ENCODE measurements at regions not wholly inside any gene's neighbourhood (a gene's known extent, or its start where the extent isn't known, plus 50 kb on each side); places are given as distances from the start of the nearest gene placed in this dataset.
"Not testable (repeated sequence)": the region's sequence is repeated elsewhere in the genome, so short reads cannot be mapped to it uniquely, and the experiment has no call there.

DNA sequence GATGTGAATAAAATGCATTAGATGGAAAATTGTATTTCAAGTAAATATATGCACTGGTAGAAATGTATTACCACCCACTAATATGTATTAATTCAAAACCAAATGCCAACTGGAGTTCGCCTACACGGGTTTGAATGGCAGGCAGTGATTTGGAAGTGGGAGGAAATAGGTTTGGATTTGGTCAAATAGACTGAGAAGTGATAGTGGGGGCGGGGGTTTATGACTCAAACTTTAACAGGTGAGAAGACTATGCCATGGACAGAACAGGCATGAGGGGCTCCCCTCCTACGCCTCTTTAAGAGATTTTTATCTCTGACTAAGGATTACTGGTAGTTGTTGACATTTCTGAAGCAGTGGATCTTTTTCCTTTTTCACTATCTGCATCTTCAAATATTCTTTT, 677.8 kb downstream of the NTRK3 start:
- no peak for DNase-seq (ENCODE audit: low spot score)

DNA sequence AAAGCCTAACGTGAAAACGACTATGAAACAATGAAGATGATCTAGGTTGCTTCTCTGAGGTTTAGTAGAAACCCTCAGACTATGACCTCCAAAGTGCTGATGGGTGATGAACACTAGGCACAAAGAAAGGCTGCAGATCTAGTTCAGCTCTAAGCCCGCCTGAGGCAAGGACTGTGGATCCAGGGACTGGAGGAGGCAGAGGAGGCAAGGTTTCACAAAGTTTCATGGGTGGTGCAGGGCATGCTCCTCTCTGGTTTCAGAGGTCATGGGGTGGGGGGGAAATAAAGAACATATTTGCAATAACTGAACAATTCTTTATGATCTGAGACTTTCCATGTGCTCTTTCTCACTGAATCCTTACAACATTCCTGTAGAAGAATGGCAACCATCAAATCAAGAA, 679.2 kb downstream of the NTRK3 start:
- no peak for DNase-seq (ENCODE audit: low spot score)

DNA sequence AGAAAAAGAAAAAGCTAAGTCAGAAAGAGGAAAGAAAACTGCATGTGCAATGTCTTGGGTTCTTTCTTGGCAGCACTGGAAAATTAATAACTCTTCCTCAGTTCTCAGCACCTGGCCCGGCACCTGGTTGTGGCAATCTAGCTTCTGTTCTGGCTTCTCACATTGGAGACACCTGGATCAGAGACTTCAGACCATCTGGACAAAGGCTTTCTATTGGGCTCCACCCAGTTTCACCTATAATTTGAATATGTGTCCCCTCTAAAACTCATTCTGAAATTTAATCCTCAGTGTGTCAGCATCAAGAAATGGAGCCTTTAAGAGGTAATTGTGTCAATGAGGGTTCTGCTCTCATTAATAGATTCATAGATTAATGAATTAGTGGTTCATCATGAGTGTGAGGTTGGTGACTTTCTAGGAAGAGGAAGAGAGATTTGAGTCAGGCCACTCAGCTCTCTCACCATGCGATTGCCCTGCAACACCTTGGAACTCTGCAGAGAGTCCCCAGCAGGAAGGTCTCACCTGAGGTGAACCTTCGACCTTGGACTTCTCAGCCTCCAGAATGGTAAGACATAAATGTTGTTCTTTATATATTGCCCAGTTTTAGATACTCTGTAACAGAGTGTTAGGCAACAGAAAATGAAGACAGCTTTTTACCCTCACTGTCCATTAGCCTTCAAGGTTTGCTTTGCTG, 679.9 kb downstream of the NTRK3 start:
- no peak for DNase-seq (ENCODE audit: low spot score)

DNA sequence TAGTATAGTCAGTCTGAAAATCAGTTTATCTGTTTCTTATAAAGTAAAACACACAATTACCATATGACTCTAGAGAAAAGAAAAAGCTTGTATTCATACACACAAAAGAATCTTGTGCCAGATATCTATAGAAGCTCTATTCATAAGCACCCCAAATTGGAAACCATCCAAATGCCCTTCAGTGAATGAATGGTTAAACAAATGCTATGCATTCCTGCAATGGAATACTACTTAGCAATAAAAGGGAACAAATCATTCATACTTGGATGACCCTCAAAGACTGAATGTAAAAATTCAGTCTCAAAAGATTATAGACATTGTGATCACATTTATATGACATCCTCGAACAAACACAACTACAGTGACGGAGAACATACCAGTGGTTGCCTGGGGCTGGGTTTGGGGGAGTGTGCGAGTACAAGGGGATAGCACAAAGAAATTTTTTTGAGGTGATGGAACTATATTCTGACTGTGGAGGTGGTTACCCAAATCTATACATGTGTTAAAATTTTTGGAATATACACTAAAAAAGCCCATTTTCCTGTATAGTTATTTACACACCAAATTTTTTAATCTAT, 680.6 kb downstream of the NTRK3 start:
- no peak for DNase-seq (ENCODE audit: low spot score)

DNA sequence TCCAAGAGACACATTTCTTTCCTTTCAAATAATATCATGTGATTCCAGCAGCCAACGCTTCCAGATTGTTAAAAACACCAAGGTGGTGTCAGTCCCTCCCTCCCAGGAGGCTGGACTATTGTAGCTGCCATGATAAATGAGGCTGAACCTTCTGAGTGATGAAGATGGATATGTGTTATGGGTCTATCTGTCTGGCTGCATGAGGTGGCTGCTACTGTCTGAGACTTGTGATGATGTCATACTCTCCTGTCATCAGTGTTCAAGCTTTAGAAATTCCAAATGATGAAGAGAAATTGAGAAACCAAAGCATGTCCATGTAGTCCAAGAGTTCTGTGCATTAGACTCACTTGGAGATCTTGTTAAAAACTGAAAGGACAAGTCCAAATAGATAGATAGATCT, 683.0 kb downstream of the NTRK3 start:
- DNase-seq (ENCODE audit: low spot score): no peak

DNA sequence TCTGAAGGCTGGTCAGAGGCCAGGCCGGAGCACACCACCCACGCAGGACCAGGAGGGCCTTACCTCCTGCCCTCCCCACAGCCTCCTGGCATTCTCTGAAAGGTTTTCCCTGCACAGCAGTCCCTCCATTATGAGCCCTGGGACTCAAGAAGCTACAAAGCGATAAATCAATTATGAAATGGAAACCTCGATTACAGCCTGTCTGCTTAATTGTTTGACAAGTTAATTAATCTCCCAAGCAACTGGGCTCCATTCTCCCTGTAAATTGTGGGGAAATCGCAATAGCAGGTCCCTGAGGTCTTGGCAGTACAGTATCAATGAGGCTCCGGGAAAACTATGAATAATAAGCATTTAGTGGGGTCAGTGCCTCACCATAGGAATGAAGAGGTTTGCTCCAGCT, 683.5 kb downstream of the NTRK3 start:
- no peak for DNase-seq (ENCODE audit: low spot score)

DNA sequence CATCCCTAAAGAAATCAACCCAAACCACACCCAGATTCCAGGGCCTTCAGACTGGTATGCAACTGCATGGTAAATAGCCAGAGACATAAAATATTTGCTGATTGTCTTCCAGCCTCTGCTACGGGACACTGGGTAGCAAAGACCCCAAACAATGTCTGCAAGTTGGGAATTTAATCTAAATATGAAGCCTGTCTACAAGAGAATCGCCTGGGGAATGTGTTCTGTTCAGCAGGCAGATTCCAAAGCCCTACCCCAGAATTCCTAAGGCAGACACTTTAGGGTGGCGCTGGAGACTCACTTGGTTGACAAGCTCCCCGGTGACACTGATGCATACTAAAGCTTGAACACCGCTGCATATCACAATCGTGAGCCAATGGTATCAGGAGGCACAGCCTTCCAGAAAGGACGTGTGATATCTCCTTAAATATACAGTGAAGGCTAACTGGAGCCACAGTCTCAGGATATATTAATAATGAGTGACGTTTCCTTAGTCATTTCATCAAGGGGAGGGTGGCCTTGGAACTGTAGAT, 684.1 kb downstream of the NTRK3 start:
- DNase-seq (ENCODE audit: low spot score): no peak

DNA sequence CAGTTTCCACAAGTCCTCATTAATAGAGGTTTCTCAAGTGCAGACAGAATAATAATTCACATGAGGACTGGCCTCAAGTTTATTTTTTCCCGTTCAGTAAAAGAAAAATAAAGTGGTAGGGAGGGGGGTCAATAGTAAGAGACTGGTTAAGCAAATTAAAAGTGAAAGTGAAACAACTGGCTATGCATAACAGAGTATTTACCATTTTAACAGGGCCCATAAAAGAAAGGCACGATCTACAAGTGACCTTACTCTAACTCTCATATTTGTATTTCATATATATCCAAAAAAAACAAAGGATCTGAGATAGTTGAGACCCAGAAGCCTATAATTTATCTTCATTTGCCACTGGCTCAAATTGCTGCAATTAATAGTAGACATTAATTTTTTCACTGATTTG, 686.3 kb downstream of the NTRK3 start:
- DNase-seq (ENCODE audit: low spot score): peak; percentile 11

DNA sequence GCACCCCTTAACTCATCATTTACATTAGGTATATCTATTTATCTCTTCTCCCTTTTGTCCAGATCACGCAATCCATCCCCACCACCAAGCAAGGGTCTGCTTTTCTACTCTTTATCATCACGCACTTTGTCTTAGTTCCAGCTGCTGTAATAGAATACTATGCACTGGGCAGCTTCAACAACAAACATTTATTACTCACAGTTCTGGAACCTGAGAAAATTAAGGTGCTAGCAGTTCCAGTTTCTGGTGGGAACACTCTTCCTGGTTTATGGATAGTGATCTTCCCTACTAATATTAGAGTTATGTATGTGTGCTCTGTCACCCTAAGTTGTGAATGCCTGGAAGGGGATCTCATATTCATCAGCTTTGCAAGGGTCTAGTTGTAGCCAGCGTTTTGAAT, 687.0 kb downstream of the NTRK3 start:
- no peak for DNase-seq (ENCODE audit: low spot score)

DNA sequence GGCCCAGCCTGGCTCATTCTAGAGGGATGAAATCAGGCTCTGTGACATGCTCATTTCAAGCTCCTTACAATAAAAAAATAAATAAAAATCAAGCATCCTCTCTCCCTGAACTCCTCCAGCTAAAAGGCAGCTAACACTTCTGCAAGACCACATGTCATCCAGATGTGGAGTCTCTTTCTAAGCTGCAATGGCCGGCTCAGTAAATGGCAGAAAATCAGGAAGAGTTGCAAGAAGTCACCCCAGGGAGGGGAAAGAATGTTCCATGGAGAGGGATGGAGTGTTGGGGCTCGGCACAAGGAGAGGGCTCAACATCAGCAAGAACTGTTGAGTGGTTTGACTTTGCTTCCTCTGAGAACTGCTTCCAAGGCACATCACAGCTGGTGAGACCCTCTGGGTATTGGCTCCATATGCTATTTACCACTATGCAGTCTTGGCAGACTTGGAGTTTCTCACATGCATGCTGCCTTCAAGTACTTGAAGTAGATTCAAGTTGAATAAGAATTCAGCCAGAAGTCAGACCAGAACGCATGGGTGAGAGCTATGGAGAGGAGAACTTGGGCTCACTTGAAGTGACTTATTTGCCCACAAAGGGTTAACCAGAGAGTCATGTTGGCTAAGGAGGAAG, 689.0 kb downstream of the NTRK3 start:
- DNase-seq (ENCODE audit: low spot score): no peak

DNA sequence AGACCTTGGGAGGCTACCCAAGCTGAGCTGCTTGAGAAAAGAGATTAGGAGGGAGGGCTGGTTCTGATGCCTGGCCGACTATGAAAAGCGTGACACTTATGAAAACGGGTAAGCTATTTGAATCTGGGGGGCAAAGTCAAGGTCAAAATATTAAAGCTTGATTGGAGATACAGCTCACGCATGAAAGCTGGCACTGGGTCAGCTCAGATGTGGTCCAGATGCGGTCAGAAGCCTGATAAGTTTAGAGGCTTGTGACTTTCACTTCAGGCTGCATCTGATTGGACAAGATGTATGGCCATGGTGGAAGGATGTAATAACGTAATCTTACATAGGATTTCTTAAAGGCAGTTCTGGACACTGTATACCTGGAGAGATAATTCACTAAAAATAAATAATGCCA, 690.3 kb downstream of the NTRK3 start:
- no peak for DNase-seq (ENCODE audit: low spot score)

DNA sequence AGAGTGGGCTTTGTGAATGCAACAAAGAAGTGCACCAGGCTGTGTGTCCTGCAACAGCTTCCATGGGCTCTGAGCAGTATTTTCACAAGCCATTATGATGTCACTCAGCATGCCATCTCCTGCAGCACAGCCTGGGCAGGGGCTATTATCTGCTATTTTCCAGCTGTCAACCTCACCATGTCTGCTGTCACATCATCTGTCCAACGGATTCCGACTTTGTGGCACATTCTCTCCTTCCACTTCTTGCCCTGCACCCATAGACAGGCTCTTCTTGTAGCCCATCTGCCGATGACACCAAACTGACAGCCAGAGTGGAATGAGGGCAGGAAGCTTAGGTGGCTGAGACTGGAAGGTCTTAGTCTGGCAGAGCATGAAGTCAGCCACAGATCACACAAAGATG, 691.9 kb downstream of the NTRK3 start:
- DNase-seq (ENCODE audit: low spot score): no peak

DNA sequence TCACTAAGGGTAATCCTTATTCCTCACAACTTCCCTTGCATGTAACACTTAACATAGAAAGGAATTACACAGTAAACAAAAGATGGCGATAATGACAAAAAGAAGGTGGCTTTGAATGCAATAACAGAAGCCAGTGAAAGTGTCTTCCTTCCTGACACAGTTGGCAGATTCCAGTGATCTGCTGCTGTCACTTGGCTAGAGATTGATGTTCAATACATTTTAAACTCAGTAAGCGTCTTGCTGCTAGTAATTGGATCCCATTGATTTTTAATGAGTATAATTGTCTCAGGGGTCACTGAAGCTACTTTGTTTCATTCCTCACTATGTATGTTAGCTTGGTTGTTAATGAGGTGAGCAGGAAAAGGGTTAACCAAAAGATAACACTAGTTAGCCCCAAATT, 692.7 kb downstream of the NTRK3 start:
- DNase-seq (ENCODE audit: low spot score): no peak

DNA sequence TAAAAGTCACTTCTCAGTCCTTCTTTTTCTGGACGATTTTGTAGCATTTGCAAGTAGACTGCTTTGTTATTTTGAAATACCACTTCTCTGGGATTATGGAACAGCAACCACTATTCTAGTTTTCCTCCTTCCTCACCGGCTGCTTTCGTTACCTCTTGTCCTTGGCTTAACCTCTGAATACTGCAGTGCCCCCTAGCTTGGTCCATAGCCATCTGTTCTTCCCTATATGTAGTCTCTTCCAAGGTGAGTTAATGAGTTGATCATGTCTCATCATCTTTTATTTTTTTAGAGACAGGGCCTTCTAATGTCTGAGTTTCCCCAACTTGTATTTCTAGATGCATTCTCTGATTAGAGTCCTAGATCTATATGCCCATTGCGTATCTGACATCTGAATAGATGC, 694.3 kb downstream of the NTRK3 start:
- no peak for DNase-seq (ENCODE audit: low spot score)

DNA sequence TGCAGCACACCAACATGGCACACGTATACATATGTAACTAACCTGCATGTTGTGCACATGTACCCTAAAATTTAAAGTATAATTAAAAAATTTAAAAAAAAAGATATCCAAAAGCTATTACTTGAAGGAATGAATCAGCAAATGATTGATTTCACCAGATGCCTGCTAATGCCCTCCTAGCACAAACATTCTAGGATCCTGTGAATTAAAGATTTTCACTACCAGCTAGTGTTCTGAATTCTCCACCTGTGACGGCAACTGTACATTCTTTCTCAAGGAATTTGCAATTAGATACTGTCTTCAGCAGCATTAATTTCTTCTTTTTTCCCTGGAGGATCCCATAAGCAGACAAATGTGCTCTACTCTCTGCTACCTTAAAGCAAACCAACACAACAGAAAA, 694.9 kb downstream of the NTRK3 start:
- no peak for DNase-seq (ENCODE audit: low spot score)

DNA sequence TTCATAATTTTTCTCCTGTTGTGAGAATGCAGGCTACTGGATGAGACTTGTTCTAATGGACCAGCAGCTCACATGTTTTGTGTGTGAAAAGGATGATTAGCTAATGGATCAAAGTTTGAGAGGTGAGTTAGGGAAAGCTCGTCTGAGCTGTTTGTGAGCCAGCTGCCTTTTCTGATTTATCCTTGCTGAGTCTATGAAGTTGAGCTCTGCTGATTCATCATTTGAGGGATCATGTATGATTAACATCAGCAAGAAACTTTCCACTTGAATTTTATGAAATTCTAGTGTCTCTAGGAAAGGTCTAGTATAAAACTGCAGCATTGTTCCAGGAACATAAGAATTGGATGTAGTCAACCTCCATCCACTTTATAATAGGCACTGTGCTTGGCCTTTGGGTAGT, 698.7 kb downstream of the NTRK3 start:
- DNase-seq (ENCODE audit: low spot score): no peak

DNA sequence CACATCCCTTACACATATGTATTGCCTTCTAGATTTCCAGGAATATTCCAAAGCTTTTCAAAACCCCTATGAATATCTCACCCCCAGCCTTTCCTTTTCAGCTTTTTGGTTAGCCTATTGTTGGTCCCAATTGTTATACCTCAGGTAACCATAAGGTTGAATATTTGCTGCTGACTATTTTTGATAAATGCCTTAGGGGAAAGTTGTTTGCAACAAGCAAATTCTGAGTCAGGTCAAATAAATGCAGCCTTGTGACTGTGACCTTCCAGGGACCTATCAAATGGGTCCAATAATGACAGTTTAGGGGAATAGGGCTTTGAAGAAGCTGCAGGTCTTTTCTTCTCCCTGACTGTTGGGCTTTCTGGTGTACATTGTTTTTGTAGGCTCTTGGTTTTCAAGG, 699.7 kb downstream of the NTRK3 start:
- peak; percentile 12 for DNase-seq (ENCODE audit: low spot score)

DNA sequence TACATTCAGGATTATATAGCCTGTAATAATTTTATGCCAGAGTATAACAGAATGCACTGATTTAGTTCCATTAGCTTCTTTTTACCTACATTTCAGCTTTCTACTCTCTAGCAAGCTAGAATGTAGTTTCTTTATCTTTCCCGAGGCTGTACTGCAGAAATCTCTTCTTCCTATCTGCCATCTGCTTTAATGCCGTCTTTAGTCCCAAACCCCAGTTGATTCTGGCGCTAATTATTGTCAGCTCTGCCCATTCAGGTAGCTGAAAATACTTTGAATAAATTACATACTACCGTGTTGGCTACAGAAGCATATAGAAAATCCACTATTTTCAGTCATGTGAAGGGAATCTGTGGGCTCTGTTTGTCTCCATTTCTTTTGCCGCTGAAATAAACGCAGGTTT, 706.7 kb downstream of the NTRK3 start:
- no peak for DNase-seq (ENCODE audit: low spot score)

DNA sequence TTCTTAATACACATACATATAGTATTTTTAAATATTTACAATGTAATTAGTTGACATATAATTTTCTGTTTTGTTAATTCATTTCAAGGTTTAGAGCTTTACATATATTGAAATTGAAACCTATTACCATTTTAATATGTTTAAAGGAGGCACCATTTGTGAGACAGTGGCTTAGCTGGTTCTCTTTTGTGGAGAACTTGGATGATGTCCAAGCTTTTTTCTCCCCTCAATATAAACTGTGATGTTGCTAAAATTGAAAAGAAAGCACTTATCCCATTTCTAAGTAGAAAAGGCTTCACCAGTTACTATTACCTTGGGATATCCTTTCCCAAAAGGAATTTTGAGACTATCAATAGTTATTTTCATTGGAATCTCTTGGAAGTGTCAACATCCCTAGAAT, 707.2 kb downstream of the NTRK3 start:
- DNase-seq (ENCODE audit: low spot score): no peak

DNA sequence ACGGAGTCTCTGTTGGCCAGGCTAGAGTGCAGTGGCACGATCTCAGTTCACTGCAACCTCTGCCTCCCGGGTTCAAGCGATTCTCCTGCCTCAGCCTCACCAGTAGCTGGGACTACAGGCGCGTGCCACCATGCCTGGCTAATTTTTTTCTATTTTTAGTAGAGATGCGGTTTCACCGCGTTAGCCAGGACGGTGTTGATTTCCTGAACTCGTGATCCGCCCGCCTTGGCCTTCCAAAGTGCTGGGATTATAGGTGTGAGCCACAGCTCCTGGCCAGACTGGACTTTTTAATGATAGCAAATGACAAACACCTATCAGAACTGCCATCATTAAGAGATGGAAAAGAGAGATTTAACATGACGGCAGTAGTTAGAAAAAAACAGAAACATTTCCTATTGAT, 707.9 kb downstream of the NTRK3 start:
- not testable (repeated sequence) for DNase-seq (ENCODE audit: low spot score)

DNA sequence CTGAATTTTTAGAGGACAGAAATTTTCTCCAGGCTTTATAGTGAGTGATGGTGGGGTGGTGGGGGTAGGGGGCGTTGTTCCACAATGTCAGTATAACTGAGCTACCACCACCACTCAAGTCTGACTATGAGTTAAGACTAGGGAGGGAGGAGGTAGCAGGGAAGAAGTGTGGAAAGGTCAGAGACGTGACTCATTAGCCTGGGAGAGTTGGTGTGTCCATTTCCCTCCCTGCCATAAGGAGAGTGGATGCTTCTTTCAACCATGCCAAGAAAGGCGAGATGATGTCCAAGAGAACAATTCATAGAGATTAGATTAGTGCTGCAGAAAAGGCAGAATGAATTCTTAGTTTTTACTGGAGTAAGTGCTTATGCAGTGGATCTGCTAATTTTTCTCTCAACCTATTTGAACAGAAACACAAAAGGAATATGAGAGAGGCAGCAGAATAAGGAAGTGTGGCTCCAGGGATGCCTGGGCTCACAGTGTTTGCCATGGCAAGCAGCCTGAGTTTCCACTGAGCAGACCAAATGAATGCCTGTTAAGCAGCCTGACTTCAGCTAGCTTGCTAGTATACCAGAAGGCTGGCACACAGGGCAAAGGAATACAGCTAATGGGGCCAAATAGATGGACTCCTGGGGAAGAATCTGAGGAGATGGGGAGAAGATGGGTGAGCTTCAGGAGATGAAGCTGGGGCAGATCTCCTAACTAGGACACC, 708.9 kb downstream of the NTRK3 start:
- DNase-seq (ENCODE audit: low spot score): no peak

DNA sequence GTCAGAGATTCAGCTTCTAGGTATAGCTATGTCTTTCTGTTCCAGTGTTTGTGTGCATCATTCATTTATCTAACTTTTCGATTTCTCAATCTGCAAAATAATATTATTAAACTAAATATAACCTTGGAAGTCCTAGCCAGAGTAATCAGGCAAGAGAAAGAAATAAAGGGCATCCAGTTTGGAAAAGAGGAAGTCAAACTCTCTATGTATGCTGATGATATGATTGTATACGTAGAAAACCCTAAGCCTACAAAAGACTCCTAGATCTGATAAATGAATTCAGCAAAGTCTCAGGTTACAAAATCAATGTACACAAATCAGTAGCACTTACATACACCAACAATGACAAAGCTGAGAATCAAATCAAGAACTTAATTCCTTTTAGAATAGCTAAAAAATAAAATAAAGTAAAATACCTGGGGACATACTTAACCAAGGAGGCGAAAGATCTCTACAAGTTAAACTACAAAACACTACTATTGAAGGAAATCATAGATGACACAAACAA, 718.2 kb downstream of the NTRK3 start:
- no peak for DNase-seq (ENCODE audit: low spot score)

DNA sequence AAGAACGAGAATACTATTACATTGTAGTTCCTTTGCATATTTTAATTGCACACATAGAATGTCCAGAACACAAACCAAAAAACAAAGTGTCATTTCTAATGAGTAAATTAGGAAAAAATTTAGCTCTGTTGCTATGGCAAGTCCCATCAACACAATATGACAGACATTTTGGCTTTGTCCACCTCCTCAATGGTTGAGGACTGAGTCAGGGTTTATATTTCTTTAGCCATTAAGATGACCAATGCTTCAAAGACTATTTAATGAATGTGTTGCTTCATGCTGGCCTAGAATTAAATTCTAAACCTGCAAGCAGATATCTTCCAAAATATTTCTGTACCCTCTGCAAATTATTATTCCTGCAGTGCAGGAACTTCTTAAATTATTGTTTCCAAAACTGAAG, 719.2 kb downstream of the NTRK3 start:
- no peak for DNase-seq (ENCODE audit: low spot score)
